B cell (primary cell): ENCODE measurements at regions not wholly inside any gene's neighbourhood (a gene's known extent, or its start where the extent isn't known, plus 50 kb on each side); places are given as distances from the start of the nearest gene placed in this dataset.

ENCODE experiments used
- ATAC-seq: fragments of 200-7000 bp; cut with Tn5 transposase; one replicate; pipeline ENCODE4 v1.10.0; 2021; ENCODE audit warnings: low read depth, mild to moderate bottlenecking, moderate number of reproducible peaks, moderate library complexity
- CTCF ChIA-PET: fragments of 350-600 bp; sonication (Branson Sonifier 250); formaldehyde crosslinking; loops from one replicate; lab custom pipeline; 2021; ENCODE audit warnings: antibody characterized with exemption, inconsistent platforms; lab: Charles Lee
- POLR2A ChIA-PET: fragments of 350-600 bp; sonication (Branson Sonifier 250); formaldehyde crosslinking; loops from one replicate; lab custom pipeline; 2021; ENCODE audit warnings: antibody characterized with exemption; lab: Charles Lee
- DNase-seq: peaks from one replicate; pipeline ENCODE4 v3.0.0; 2013
- H2AFZ ChIP-seq: 2 replicates; pipeline ENCODE4 v1.6.1; 2012; ENCODE audit warnings: mild to moderate bottlenecking, low read depth, low read length; ENCODE audit not compliant: insufficient read depth, poor library complexity, severe bottlenecking
- H3K27ac ChIP-seq, 2 donors: 1 replicate in 1 of 2; 2 replicates in 1 of 2; pipeline ENCODE4 v1.5.1; 2012 to 2013; ENCODE audit warnings: low read length in 2 of 2, mild to moderate bottlenecking in 2 of 2, moderate library complexity in 1 of 2
- H3K27me3 ChIP-seq, 4 experiments: fragments of 200-600 bp in 1 of 4; sonication (generic) in 1 of 4; replicated peaks in 1 of 4; 1 replicate in 2 of 4; 2 replicates in 2 of 4; pipeline versions ENCODE4 v1.6.1 to v1.7.0; 2013 to 2016; ENCODE audit warnings: low read length in 3 of 4, mild to moderate bottlenecking in 2 of 4, mixed read lengths in 1 of 4, moderate library complexity in 1 of 4; ENCODE audit not compliant: insufficient read depth in 4 of 4, control insufficient read depth in 3 of 4; ENCODE audit errors: control extremely low read depth in 1 of 4
- H3K36me3 ChIP-seq, 2 experiments: replicated peaks in 1 of 2; 1 replicate in 1 of 2; 2 replicates in 1 of 2; pipeline versions ENCODE4 v1.6.1 to v1.7.1; 2013; ENCODE audit warnings: low read length in 1 of 2; ENCODE audit not compliant: insufficient read depth in 2 of 2, control insufficient read depth in 1 of 2; ENCODE audit errors: control extremely low read depth in 1 of 2, extremely low read depth in 1 of 2
- H3K4me1 ChIP-seq, 2 donors: fragments of 200-600 bp in 1 of 2; sonication (generic) in 1 of 2; 1 replicate in 1 of 2; 2 replicates in 1 of 2; pipeline versions ENCODE4 v1.5.1 to v1.6.1; 2013 to 2017; ENCODE audit warnings: low read length in 2 of 2; ENCODE audit not compliant: control insufficient read depth in 2 of 2, insufficient read depth in 2 of 2
- H3K4me2 ChIP-seq: replicated peaks from 2 replicates; pipeline ENCODE3; 2012; ENCODE audit warnings: mild to moderate bottlenecking, low read depth, low read length; ENCODE audit not compliant: poor library complexity, severe bottlenecking
- H3K4me3 ChIP-seq, 5 experiments: fragments of 200-600 bp in 1 of 5; sonication (generic) in 1 of 5; 1 replicate in 3 of 5; 2 replicates in 2 of 5; pipeline versions ENCODE4 v1.5.1 to v1.7.0; 2011 to 2016; ENCODE audit warnings: low read length in 4 of 5, mild to moderate bottlenecking in 4 of 5, low read depth in 2 of 5, control low read depth in 1 of 5, moderate library complexity in 1 of 5; ENCODE audit not compliant: insufficient read depth in 1 of 5; ENCODE audit errors: control extremely low read depth in 1 of 5, extremely low read depth in 1 of 5
- H3K79me2 ChIP-seq: fragments of 200-600 bp; sonication (generic); one replicate; pipeline ENCODE4 v1.6.0; 2016; ENCODE audit warnings: low read length; ENCODE audit not compliant: control insufficient read depth, insufficient read depth
- H3K9ac ChIP-seq: fragments of 200-600 bp; sonication (generic); 2 replicates; pipeline ENCODE4 v1.6.1; 2017; ENCODE audit warnings: mild to moderate bottlenecking, low read length, moderate library complexity
- H3K9me3 ChIP-seq, 3 donors: one replicate each; pipeline versions ENCODE4 v1.6.1 to v1.7.1; 2013; ENCODE audit warnings: low read length in 2 of 3; ENCODE audit not compliant: control insufficient read depth in 2 of 3, insufficient read depth in 1 of 3; ENCODE audit errors: control extremely low read depth in 1 of 3
- H4K20me1 ChIP-seq: 2 replicates; pipeline ENCODE4 v1.6.0; 2012; ENCODE audit warnings: mild to moderate bottlenecking, low read length; ENCODE audit not compliant: insufficient read depth, control insufficient read depth, poor library complexity, severe bottlenecking
- H3K27ac Mint-ChIP-seq: one replicate; pipeline ENCODE4 v1.8.0; 2021; ENCODE audit warnings: mixed read lengths
- H3K27me3 Mint-ChIP-seq: one replicate; pipeline ENCODE4 v1.8.0; 2021; ENCODE audit warnings: mixed read lengths
- H3K4me1 Mint-ChIP-seq: one replicate; pipeline ENCODE4 v1.8.0; 2021; ENCODE audit warnings: mixed read lengths
- H3K4me3 Mint-ChIP-seq: one replicate; pipeline ENCODE4 v1.8.0; 2021; ENCODE audit warnings: mixed read lengths
- H3K9me3 Mint-ChIP-seq: one replicate; pipeline ENCODE4 v1.8.0; 2022; ENCODE audit warnings: mixed read lengths; ENCODE audit not compliant: insufficient read depth
- CTCF ChIP-seq: fragments of 200-600 bp; IDR thresholded peaks from one replicate; pipeline ENCODE4 v1.8.0; 2022; ENCODE audit warnings: antibody characterized with exemption, mild to moderate bottlenecking
- EZH2 ChIP-seq: IDR thresholded peaks from 2 replicates; pipeline ENCODE4 v1.6.1; 2012; ENCODE audit warnings: borderline replicate concordance, low read depth, mild to moderate bottlenecking, moderate library complexity, low read length; ENCODE audit not compliant: insufficient read depth, poor library complexity, severe bottlenecking
- WGBS: methylation state at CpG from one replicate; pipeline ENCODE4 v1.1.5; 2013; ENCODE audit warnings: missing lambda C conversion rate; ENCODE audit not compliant: insufficient coverage; 5-methylcytosine and 5-hydroxymethylcytosine counted together
- intact Hi-C: fragments of 100-400 bp; cut with micrococcal nuclease; formaldehyde crosslinking; loops from one replicate; pipeline ENCODE4 v1.10.0; 2022

DNA sequence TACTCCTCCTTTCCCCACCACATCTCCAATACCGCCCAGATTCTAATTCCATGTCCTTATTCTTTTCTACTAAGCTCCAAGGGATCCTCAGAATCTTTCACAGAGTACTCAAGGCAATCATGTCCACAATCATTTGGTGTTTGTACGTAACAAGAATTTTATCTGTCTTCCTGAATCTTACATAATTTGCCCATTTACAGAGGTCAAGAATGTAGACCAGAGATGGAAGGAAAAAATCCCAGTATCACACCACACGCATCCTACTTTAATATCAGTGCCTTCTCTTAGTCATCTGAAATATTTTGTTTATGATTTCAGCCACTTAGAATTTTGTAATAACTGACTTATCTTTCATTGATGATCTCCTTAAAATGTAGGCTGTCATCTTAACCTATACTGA is 366.0 kb upstream of the LRRC7 start:
- Histone ChIP-seq H3K4me3 (no peak overlapping the region), H4K20me1 (no peaks in the 10 kb centered on the region), H3K36me3 (no peaks in the 10 kb centered on the region), H3K4me2 (no peak overlapping the region), H3K9me3 (peaks cover 0 to 7% (median 1%) of the 10 kb centered on the region in 3 donors), H3K79me2 (no peaks in the 10 kb centered on the region), H3K27ac (no peak overlapping the region), H3K27me3 (no peaks in the 10 kb centered on the region), H2AFZ (no peak overlapping the region), H3K4me1 (no peaks in the 10 kb centered on the region), H3K9ac (no peak overlapping the region)
- intact Hi-C loops, result no loop called here
- DNase-seq (no peak), ATAC-seq (no peak)
- H3K4me3 Mint-ChIP-seq, result no peak overlapping the region
- H3K4me1 Mint-ChIP-seq, result no peaks in the 10 kb centered on the region
- H3K27me3 Mint-ChIP-seq, result no peaks in the 10 kb centered on the region
- no peak overlapping the region for H3K27ac Mint-ChIP-seq
- TF ChIP-seq CTCF (no peak), EZH2 (no peak)
- ChIA-PET CTCF (no interaction called here), POLR2A (no interaction called here)
- WGBS, result 63% methylated on average over 1 of the region's 3 CpGs
- H3K9me3 Mint-ChIP-seq, result peaks cover 2% of the 10 kb centered on the region

- TF ChIP-seq EZH2 (no peak), CTCF (no peak)
- Histone ChIP-seq H3K4me2 (no peak overlapping the region), H3K4me3 (no peak overlapping the region), H3K36me3 (no peaks in the 10 kb centered on the region), H3K27ac (no peak overlapping the region), H4K20me1 (no peaks in the 10 kb centered on the region), H3K79me2 (no peaks in the 10 kb centered on the region), H3K4me1 (no peaks in the 10 kb centered on the region), H3K9me3 (peaks cover 0 to 7% (median 1%) of the 10 kb centered on the region in 3 donors), H2AFZ (no peak overlapping the region), H3K9ac (no peak overlapping the region), H3K27me3 (no peaks in the 10 kb centered on the region)
- ChIA-PET CTCF (no interaction called here), POLR2A (no interaction called here)
- no peaks in the 10 kb centered on the region for H3K4me1 Mint-ChIP-seq
- DNase-seq (no peak), ATAC-seq (no peak)
- H3K27me3 Mint-ChIP-seq, result no peaks in the 10 kb centered on the region
- peaks cover 2% of the 10 kb centered on the region for H3K9me3 Mint-ChIP-seq
- intact Hi-C loops, result no loop called here
- no CpG with 5 or more reads among the region's 1 CpG for WGBS
- H3K27ac Mint-ChIP-seq, result no peak overlapping the region
- no peak overlapping the region for H3K4me3 Mint-ChIP-seq
Measured at GRCh38 chr1:69203166-69203565, 364.6 kb upstream of the LRRC7 start.
